BE2C (cell line): ENCODE measurements at regions not wholly inside any gene's neighbourhood (a gene's known extent, or its start where the extent isn't known, plus 50 kb on each side); places are given as distances from the start of the nearest gene placed in this dataset.

Source experiments
- DNase-seq: peaks from one replicate; pipeline ENCODE4 v3.0.0-alpha.2; 2020
- H3K27me3 ChIP-seq: fragments of 250-450 bp; sonication (Bioruptor Pico); 2 replicates; pipeline ENCODE4 v1.5.1; 2020; ENCODE audit warnings: mild to moderate bottlenecking
- H3K36me3 ChIP-seq: fragments of 250-450 bp; sonication (Bioruptor Pico); 2 replicates; pipeline ENCODE4 v1.5.1; 2020; ENCODE audit warnings: mild to moderate bottlenecking
- H3K4me1 ChIP-seq: fragments of 250-450 bp; sonication (Bioruptor Pico); 2 replicates; pipeline ENCODE4 v1.5.1; 2020
- H3K4me3 ChIP-seq: 2 replicates; pipeline ENCODE4 v1.5.1; 2011; ENCODE audit warnings: low read depth, low read length
- H3K9me3 ChIP-seq: fragments of 250-450 bp; sonication (Bioruptor Pico); 2 replicates; pipeline ENCODE4 v1.5.1; 2020
- CTCF ChIP-seq: IDR thresholded peaks from 2 replicates; pipeline ENCODE4 v1.5.1; 2012; ENCODE audit warnings: mild to moderate bottlenecking, low read depth, low read length

- no peaks in the 10 kb centered on the region for H3K27me3 ChIP-seq
- no peaks in the 10 kb centered on the region for H3K4me1 ChIP-seq
- H3K9me3 ChIP-seq = no peaks in the 10 kb centered on the region
- no peak for TF ChIP-seq CTCF
- DNase-seq = no peak
- H3K4me3 ChIP-seq = no peak overlapping the region
- no peaks in the 10 kb centered on the region for H3K36me3 ChIP-seq
Observed at GRCh38 chr11:128018692-128019091, 568.7 kb downstream of the ETS1 start.

- Histone ChIP-seq H3K9me3 (no peaks in the 10 kb centered on the region), H3K4me1 (no peaks in the 10 kb centered on the region), H3K36me3 (no peaks in the 10 kb centered on the region), H3K27me3 (no peaks in the 10 kb centered on the region), H3K4me3 (no peak overlapping the region)
- DNase-seq = no peak
- TF ChIP-seq CTCF = no peak
Observed at GRCh38 chr11:128005562-128005961, 581.8 kb downstream of the ETS1 start.

GRCh38 chr11:127998421-127998820 is 588.9 kb downstream of the ETS1 start:
- no peaks in the 10 kb centered on the region for H3K9me3 ChIP-seq
- no peak overlapping the region for H3K4me3 ChIP-seq
- no peak for TF ChIP-seq CTCF
- DNase-seq = no peak
- H3K4me1 ChIP-seq = no peaks in the 10 kb centered on the region
- H3K27me3 ChIP-seq = no peaks in the 10 kb centered on the region
- H3K36me3 ChIP-seq = no peaks in the 10 kb centered on the region

- DNase-seq = no peak
Observed at GRCh38 chr11:127997594-127997993, 589.8 kb downstream of the ETS1 start.

GRCh38 chr11:127996825-127997224 is 590.5 kb downstream of the ETS1 start:
- H3K4me3 ChIP-seq = no peak overlapping the region
- H3K4me1 ChIP-seq = no peaks in the 10 kb centered on the region
- no peak for DNase-seq
- no peaks in the 10 kb centered on the region for H3K36me3 ChIP-seq
- H3K27me3 ChIP-seq = no peaks in the 10 kb centered on the region
- no peaks in the 10 kb centered on the region for H3K9me3 ChIP-seq
- TF ChIP-seq CTCF = no peak

More at GRCh38 chr11:127997594-127997993, 589.8 kb downstream of the ETS1 start:
- Histone ChIP-seq H3K27me3 (no peaks in the 10 kb centered on the region), H3K9me3 (no peaks in the 10 kb centered on the region), H3K4me1 (no peaks in the 10 kb centered on the region), H3K36me3 (no peaks in the 10 kb centered on the region), H3K4me3 (no peak overlapping the region)
- TF ChIP-seq CTCF = no peak

DNA sequence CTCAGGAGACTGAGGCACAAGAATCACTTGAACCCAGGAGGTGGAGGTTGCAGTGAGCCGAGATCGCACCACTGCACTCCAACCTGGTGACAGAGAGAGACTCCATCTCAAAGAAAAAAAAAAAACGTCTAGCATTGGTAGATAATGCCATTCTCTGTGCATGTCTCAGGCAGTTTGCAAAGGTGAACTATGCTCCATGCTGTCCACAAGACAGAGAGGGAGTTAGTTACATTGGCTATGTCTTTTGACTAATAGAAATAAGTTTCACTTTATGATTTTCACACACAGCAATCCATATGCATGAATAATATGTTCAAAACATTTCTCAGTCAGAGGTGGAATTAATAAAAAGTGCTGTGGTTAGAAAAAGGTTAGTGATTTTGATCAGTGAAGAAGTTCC is 591.4 kb downstream of the ETS1 start:
- Histone ChIP-seq H3K9me3 (no peaks in the 10 kb centered on the region), H3K27me3 (no peaks in the 10 kb centered on the region), H3K36me3 (no peaks in the 10 kb centered on the region), H3K4me3 (no peak overlapping the region), H3K4me1 (no peaks in the 10 kb centered on the region)
- DNase-seq = no peak
- TF ChIP-seq CTCF = no peak
